ENCODE measurements at regions not wholly inside any gene's neighbourhood (a gene's known extent, or its start where the extent isn't known, plus 50 kb on each side); places are given as distances from the start of the nearest gene placed in this dataset.

- Histone ChIP-seq H4K20me1 (ENCODE audit: control insufficient read depth, extremely low read depth, insufficient read depth, low read length) (no peaks in the 10 kb centered on the region), H3K79me2 (ENCODE audit: control insufficient read depth, insufficient read depth, low read length) (no peaks in the 10 kb centered on the region), H3K4me1 (ENCODE audit: control insufficient read depth, extremely low read depth, insufficient read depth, low read length) (no peaks in the 10 kb centered on the region), H3K36me3 (ENCODE audit: control insufficient read depth, insufficient read depth, low read length) (no peaks in the 10 kb centered on the region), H3K4me2 (ENCODE audit: extremely low read depth, insufficient read depth, low read length) (no peak overlapping the region), H3K4me3 (replicated peaks in 1 of 4; ENCODE audit: control extremely low read depth in 1 of 4, insufficient read depth in 1 of 4, low read depth in 3 of 4, low read length in 4 of 4) (no peak overlapping the region), H3K27ac (ENCODE audit: insufficient read depth, low read length) (no peak overlapping the region), H3K9me3 (ENCODE audit: control insufficient read depth, insufficient read depth, low read depth, low read length) (no peaks in the 10 kb centered on the region), H2AFZ (ENCODE audit: low read length) (no peak overlapping the region), H3K9ac (ENCODE audit: insufficient read depth, low read length) (no peak overlapping the region), H3K27me3 (ENCODE audit: control insufficient read depth, insufficient read depth, low read length) (no peaks in the 10 kb centered on the region)
- peak; percentile 31 to 66 for DNase-seq (ENCODE audit: low read depth in 2 of 2)
- TF ChIP-seq CTCF (conservative IDR thresholded peaks at IDR 0.05 in 1 of 2, IDR thresholded peaks at IDR 0.05 in 1 of 2; ENCODE audit: low read depth in 1 of 2, low read length in 2 of 2) = peak; percentile 63 to 73
- TF ChIP-seq EZH2 (IDR thresholded peaks at IDR 0.05; ENCODE audit: low read length, missing control alignments) = no peak
Observed at GRCh38 chr7:3154881-3155494, 111.3 kb upstream of the CARD11 start.

GRCh38 chr7:3156508-3156907 is 112.8 kb upstream of the CARD11 start:
- H3K4me3 ChIP-seq (replicated peaks in 1 of 4; ENCODE audit: control extremely low read depth in 1 of 4, insufficient read depth in 1 of 4, low read depth in 3 of 4, low read length in 4 of 4) = no peak overlapping the region
- no peaks in the 10 kb centered on the region for H3K27me3 ChIP-seq (ENCODE audit: control insufficient read depth, insufficient read depth, low read length)
- H3K79me2 ChIP-seq (ENCODE audit: control insufficient read depth, insufficient read depth, low read length) = no peaks in the 10 kb centered on the region
- no peak for TF ChIP-seq CTCF (conservative IDR thresholded peaks at IDR 0.05 in 1 of 2, IDR thresholded peaks at IDR 0.05 in 1 of 2; ENCODE audit: low read depth in 1 of 2, low read length in 2 of 2)
- no peak for TF ChIP-seq EZH2 (IDR thresholded peaks at IDR 0.05; ENCODE audit: low read length, missing control alignments)
- H3K27ac ChIP-seq (ENCODE audit: insufficient read depth, low read length) = no peak overlapping the region
- no peaks in the 10 kb centered on the region for H3K36me3 ChIP-seq (ENCODE audit: control insufficient read depth, insufficient read depth, low read length)
- no peak overlapping the region for H3K9ac ChIP-seq (ENCODE audit: insufficient read depth, low read length)
- no peak for DNase-seq (ENCODE audit: low read depth in 2 of 2)
- no peaks in the 10 kb centered on the region for H4K20me1 ChIP-seq (ENCODE audit: control insufficient read depth, extremely low read depth, insufficient read depth, low read length)
- no peak overlapping the region for H3K4me2 ChIP-seq (ENCODE audit: extremely low read depth, insufficient read depth, low read length)
- no peaks in the 10 kb centered on the region for H3K9me3 ChIP-seq (ENCODE audit: control insufficient read depth, insufficient read depth, low read depth, low read length)
- H3K4me1 ChIP-seq (ENCODE audit: control insufficient read depth, extremely low read depth, insufficient read depth, low read length) = no peaks in the 10 kb centered on the region
- H2AFZ ChIP-seq (ENCODE audit: low read length) = no peak overlapping the region

GRCh38 chr7:3157566-3158287 is 114.1 kb upstream of the CARD11 start:
- no peak overlapping the region for H3K4me3 ChIP-seq (replicated peaks in 1 of 4; ENCODE audit: control extremely low read depth in 1 of 4, insufficient read depth in 1 of 4, low read depth in 3 of 4, low read length in 4 of 4)
- TF ChIP-seq EZH2 (IDR thresholded peaks at IDR 0.05; ENCODE audit: low read length, missing control alignments) = no peak
- no peak for TF ChIP-seq CTCF (conservative IDR thresholded peaks at IDR 0.05 in 1 of 2, IDR thresholded peaks at IDR 0.05 in 1 of 2; ENCODE audit: low read depth in 1 of 2, low read length in 2 of 2)
- H3K9me3 ChIP-seq (ENCODE audit: control insufficient read depth, insufficient read depth, low read depth, low read length) = no peaks in the 10 kb centered on the region
- peak in 1 of 2 donors; percentile 66 for DNase-seq (ENCODE audit: low read depth in 2 of 2)
- no peaks in the 10 kb centered on the region for H3K36me3 ChIP-seq (ENCODE audit: control insufficient read depth, insufficient read depth, low read length)
- H3K79me2 ChIP-seq (ENCODE audit: control insufficient read depth, insufficient read depth, low read length) = no peaks in the 10 kb centered on the region
- H3K4me2 ChIP-seq (ENCODE audit: extremely low read depth, insufficient read depth, low read length) = no peak overlapping the region
- no peak overlapping the region for H3K9ac ChIP-seq (ENCODE audit: insufficient read depth, low read length)
- H3K27ac ChIP-seq (ENCODE audit: insufficient read depth, low read length) = no peak overlapping the region
- H3K27me3 ChIP-seq (ENCODE audit: control insufficient read depth, insufficient read depth, low read length) = no peaks in the 10 kb centered on the region
- no peaks in the 10 kb centered on the region for H3K4me1 ChIP-seq (ENCODE audit: control insufficient read depth, extremely low read depth, insufficient read depth, low read length)
- no peaks in the 10 kb centered on the region for H4K20me1 ChIP-seq (ENCODE audit: control insufficient read depth, extremely low read depth, insufficient read depth, low read length)
- no peak overlapping the region for H2AFZ ChIP-seq (ENCODE audit: low read length)

Data from fibroblast of lung (primary cell).